ENCODE measurements at regions not wholly inside any gene's neighbourhood (a gene's known extent, or its start where the extent isn't known, plus 50 kb on each side); places are given as distances from the start of the nearest gene placed in this dataset.

DNA sequence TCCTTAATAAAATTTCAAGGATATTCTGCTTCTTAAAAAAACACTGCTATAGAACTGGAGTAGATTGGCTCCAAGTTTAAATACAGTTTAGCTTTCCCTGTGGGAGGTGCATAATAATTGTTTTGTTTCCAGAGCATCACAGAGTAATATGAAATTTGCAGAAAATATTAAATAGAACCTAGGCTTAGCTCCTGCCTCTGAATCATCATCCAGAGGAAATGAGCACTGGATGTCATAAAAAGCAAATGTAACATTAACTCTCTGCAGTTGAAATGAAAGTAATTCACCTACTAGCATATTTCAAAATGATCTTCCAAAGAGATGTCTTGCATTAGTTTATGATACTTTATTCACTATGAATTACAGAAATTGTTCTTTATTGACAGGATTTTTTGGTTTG, 769.8 kb downstream of the C12orf50 start:
- no peaks in the 10 kb centered on the region for H3K27me3 ChIP-seq (ENCODE audit: control insufficient read depth in 1 of 2, insufficient read depth in 2 of 2, low read length in 2 of 2)
- H3K9me3 ChIP-seq (ENCODE audit: control insufficient read depth in 1 of 2, low read length in 2 of 2), result no peaks in the 10 kb centered on the region
- no peaks in the 10 kb centered on the region for H3K4me1 ChIP-seq (ENCODE audit: control insufficient read depth in 1 of 2, insufficient read depth in 2 of 2, low read length in 2 of 2)
- no peaks in the 10 kb centered on the region for H3K36me3 ChIP-seq (ENCODE audit: control insufficient read depth in 1 of 2, insufficient read depth in 2 of 2, low read length in 2 of 2)
- H3K9ac ChIP-seq (ENCODE audit: low read depth in 1 of 2, low read length in 2 of 2), result no peak overlapping the region
- H3K27ac ChIP-seq (ENCODE audit: low read depth, low read length), result no peak overlapping the region
- no peak overlapping the region for H3K4me3 ChIP-seq (ENCODE audit: low read depth in 1 of 2, low read length in 2 of 2)

DNA sequence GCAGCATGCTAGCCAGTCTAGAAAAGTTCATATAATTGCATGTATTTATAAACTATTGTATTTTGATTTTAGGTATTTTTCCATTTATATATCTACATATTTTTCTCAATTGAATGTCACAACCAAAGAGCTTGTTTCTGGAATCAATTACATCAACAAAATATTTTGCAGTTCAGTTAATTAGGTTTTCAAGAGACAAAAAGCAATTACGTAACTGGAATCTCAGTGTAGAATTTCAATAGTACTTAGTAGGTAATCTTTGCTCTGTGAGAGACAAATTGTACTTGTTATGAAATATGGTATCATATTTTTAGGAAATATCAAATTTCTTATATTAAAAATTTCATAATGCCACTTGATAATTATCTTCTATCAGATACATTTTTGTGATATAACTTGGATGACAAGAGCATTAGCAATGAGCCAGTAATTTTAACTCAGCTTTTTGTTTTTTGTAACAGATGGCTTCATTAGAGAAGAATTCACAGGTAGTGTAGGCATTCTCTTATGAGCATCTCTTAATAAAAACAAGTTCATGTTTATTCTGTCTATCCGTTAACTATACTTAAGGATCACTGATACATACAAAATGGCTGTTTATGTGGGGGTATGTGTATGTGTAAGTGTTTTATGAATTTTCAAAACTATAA, 774.7 kb downstream of the C12orf50 start:
- Histone ChIP-seq H3K36me3 (ENCODE audit: control insufficient read depth in 1 of 2, insufficient read depth in 2 of 2, low read length in 2 of 2) (no peaks in the 10 kb centered on the region), H3K9ac (ENCODE audit: low read depth in 1 of 2, low read length in 2 of 2) (no peak overlapping the region)

DNA sequence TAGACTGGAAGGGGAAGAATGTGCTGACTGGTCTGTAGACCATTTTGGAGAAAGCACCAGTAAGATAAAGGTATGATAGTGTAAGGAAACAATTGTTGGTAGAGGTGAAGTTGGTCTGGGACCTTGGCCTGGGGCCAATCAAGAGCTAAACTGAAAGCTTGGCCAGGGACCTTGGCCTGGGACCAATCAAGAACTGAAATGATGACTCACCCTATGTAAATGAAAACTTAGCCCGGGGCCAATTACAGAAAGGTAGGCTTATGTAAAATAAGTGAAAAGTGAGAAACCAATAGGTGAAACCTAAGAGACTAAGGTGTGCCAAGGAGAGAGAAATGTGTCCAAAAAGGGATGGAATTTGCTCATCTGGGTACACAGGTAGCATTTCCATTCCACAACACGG, 776.0 kb downstream of the C12orf50 start:
- Histone ChIP-seq H3K27me3 (ENCODE audit: control insufficient read depth in 1 of 2, insufficient read depth in 2 of 2, low read length in 2 of 2) (no peaks in the 10 kb centered on the region), H3K9ac (ENCODE audit: low read depth in 1 of 2, low read length in 2 of 2) (no peak overlapping the region), H3K4me1 (ENCODE audit: control insufficient read depth in 1 of 2, insufficient read depth in 2 of 2, low read length in 2 of 2) (no peaks in the 10 kb centered on the region), H3K36me3 (ENCODE audit: control insufficient read depth in 1 of 2, insufficient read depth in 2 of 2, low read length in 2 of 2) (no peaks in the 10 kb centered on the region), H3K9me3 (ENCODE audit: control insufficient read depth in 1 of 2, low read length in 2 of 2) (no peaks in the 10 kb centered on the region), H3K4me3 (ENCODE audit: low read depth in 1 of 2, low read length in 2 of 2) (no peak overlapping the region), H3K27ac (ENCODE audit: low read depth, low read length) (no peak overlapping the region)

More for the DNA sequence above, 774.7 kb downstream of the C12orf50 start:
- Histone ChIP-seq H3K27me3 (ENCODE audit: control insufficient read depth in 1 of 2, insufficient read depth in 2 of 2, low read length in 2 of 2) (no peaks in the 10 kb centered on the region), H3K4me1 (ENCODE audit: control insufficient read depth in 1 of 2, insufficient read depth in 2 of 2, low read length in 2 of 2) (no peaks in the 10 kb centered on the region), H3K27ac (ENCODE audit: low read depth, low read length) (no peak overlapping the region), H3K4me3 (ENCODE audit: low read depth in 1 of 2, low read length in 2 of 2) (no peak overlapping the region), H3K9me3 (ENCODE audit: control insufficient read depth in 1 of 2, low read length in 2 of 2) (no peaks in the 10 kb centered on the region)

DNA sequence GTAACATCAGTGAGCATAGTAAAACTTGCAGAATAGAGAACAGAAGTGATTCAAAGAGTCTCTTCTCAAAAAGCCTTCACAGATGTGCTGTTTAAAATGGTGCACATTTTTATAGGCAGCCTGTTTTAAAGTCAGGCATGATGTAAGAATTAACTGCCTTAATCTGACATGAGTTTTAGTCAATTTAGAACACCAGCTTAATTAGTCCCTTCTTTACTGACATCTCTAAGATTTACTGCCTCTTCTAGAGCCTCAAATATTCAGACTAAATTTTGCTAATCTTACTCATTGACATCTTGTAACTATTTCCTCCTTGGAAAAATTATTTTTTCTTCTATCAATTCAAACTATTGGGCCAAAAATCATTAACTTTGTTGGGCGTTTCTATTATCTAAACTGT, 782.5 kb downstream of the C12orf50 start:
- no peaks in the 10 kb centered on the region for H3K9me3 ChIP-seq (ENCODE audit: control insufficient read depth in 1 of 2, low read length in 2 of 2)
- H3K4me3 ChIP-seq (ENCODE audit: low read depth in 1 of 2, low read length in 2 of 2), result no peak overlapping the region
- H3K9ac ChIP-seq (ENCODE audit: low read depth in 1 of 2, low read length in 2 of 2), result no peak overlapping the region
- no peaks in the 10 kb centered on the region for H3K27me3 ChIP-seq (ENCODE audit: control insufficient read depth in 1 of 2, insufficient read depth in 2 of 2, low read length in 2 of 2)
- no peak overlapping the region for H3K27ac ChIP-seq (ENCODE audit: low read depth, low read length)
- H3K36me3 ChIP-seq (ENCODE audit: control insufficient read depth in 1 of 2, insufficient read depth in 2 of 2, low read length in 2 of 2), result no peaks in the 10 kb centered on the region
- H3K4me1 ChIP-seq (ENCODE audit: control insufficient read depth in 1 of 2, insufficient read depth in 2 of 2, low read length in 2 of 2), result no peaks in the 10 kb centered on the region

DNA sequence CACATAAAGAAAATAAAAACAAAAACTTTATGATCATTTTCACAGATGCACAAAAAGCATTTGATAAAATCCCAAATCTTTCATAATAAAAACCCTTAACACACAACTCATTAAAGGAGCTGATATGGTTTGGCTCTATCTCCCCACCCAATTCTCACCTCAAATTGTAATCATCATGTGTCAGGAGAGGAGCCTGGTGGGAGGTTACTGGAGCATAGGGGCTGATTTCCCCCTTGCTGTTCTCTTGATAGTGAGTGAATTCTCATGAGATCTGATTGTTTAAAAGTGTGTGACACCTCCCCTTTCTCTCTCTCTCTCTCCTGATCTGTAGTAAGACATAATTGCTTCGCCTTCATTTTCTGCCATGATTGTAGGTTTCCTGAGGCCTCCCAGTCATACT, 790.7 kb downstream of the C12orf50 start:
- Histone ChIP-seq H3K9me3 (ENCODE audit: control insufficient read depth in 1 of 2, low read length in 2 of 2) (no peaks in the 10 kb centered on the region), H3K27me3 (ENCODE audit: control insufficient read depth in 1 of 2, insufficient read depth in 2 of 2, low read length in 2 of 2) (no peaks in the 10 kb centered on the region), H3K4me1 (ENCODE audit: control insufficient read depth in 1 of 2, insufficient read depth in 2 of 2, low read length in 2 of 2) (no peaks in the 10 kb centered on the region), H3K27ac (ENCODE audit: low read depth, low read length) (no peak overlapping the region), H3K4me3 (ENCODE audit: low read depth in 1 of 2, low read length in 2 of 2) (no peak overlapping the region), H3K9ac (ENCODE audit: low read depth in 1 of 2, low read length in 2 of 2) (no peak overlapping the region), H3K36me3 (ENCODE audit: control insufficient read depth in 1 of 2, insufficient read depth in 2 of 2, low read length in 2 of 2) (no peaks in the 10 kb centered on the region)

DNA sequence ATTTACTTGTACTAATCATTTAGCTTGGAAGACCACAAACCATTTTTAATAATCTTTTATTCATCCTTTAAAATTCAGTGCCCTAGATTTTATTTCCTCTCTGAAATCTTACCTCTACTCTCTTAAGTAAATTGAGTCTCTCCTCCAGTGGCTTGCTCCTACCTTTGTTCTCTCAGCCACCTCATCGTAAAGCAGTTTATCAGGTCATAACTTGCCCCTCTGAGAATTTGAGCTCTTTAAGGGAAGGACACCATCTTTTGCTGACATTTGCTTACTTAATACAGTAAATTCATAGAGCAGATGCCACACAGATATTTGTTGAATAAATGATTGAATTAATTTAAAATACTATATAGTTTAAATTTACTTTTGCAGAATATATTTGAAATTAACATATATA, 794.3 kb downstream of the C12orf50 start:
- no peak overlapping the region for H3K27ac ChIP-seq (ENCODE audit: low read depth, low read length)
- no peak overlapping the region for H3K4me3 ChIP-seq (ENCODE audit: low read depth in 1 of 2, low read length in 2 of 2)
- H3K27me3 ChIP-seq (ENCODE audit: control insufficient read depth in 1 of 2, insufficient read depth in 2 of 2, low read length in 2 of 2), result no peaks in the 10 kb centered on the region
- no peak overlapping the region for H3K9ac ChIP-seq (ENCODE audit: low read depth in 1 of 2, low read length in 2 of 2)
- H3K9me3 ChIP-seq (ENCODE audit: control insufficient read depth in 1 of 2, low read length in 2 of 2), result no peaks in the 10 kb centered on the region
- H3K36me3 ChIP-seq (ENCODE audit: control insufficient read depth in 1 of 2, insufficient read depth in 2 of 2, low read length in 2 of 2), result no peaks in the 10 kb centered on the region
- no peaks in the 10 kb centered on the region for H3K4me1 ChIP-seq (ENCODE audit: control insufficient read depth in 1 of 2, insufficient read depth in 2 of 2, low read length in 2 of 2)

DNA sequence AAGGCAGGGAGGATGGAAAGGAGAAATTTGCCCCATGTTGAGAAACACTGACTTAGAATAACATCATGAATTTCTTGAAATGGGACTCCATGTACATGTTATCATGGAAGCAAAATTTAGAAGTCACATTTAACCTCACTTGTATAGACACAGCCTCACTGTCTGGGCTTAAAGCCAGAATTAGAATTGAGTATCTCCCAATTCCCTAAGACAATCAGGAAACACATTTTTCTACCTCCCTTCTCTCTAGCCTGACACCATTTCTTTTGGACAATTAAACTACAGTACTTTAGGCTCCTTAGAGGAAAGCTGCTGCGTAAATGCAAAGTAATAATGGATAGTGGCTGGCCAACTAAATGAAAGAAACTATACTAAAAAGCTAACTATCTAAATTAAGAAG, 795.5 kb downstream of the C12orf50 start:
- H3K9me3 ChIP-seq (ENCODE audit: control insufficient read depth in 1 of 2, low read length in 2 of 2), result no peaks in the 10 kb centered on the region
- no peaks in the 10 kb centered on the region for H3K27me3 ChIP-seq (ENCODE audit: control insufficient read depth in 1 of 2, insufficient read depth in 2 of 2, low read length in 2 of 2)
- H3K9ac ChIP-seq (ENCODE audit: low read depth in 1 of 2, low read length in 2 of 2), result no peak overlapping the region
- no peak overlapping the region for H3K4me3 ChIP-seq (ENCODE audit: low read depth in 1 of 2, low read length in 2 of 2)
- no peaks in the 10 kb centered on the region for H3K36me3 ChIP-seq (ENCODE audit: control insufficient read depth in 1 of 2, insufficient read depth in 2 of 2, low read length in 2 of 2)
- H3K27ac ChIP-seq (ENCODE audit: low read depth, low read length), result no peak overlapping the region
- no peaks in the 10 kb centered on the region for H3K4me1 ChIP-seq (ENCODE audit: control insufficient read depth in 1 of 2, insufficient read depth in 2 of 2, low read length in 2 of 2)

DNA sequence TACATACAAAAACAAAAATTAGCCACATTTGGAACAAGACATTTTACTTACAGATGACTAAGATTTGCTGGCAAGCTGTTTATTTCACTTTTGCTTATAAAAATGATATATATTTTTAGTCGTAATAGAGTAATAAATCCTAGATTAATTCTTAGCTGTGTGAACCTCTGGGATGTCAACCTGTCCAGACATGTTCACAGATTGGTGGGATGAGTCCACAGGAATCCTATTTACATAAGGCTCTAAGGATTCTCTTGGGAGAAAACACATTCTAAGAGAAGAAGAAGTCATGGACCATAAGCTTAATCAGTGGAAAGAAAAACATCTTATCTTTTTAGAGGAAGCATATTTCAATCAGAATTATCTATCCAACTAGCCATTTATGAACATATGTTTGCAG, 797.4 kb downstream of the C12orf50 start:
- no peaks in the 10 kb centered on the region for H3K27me3 ChIP-seq (ENCODE audit: control insufficient read depth in 1 of 2, insufficient read depth in 2 of 2, low read length in 2 of 2)
- no peak overlapping the region for H3K4me3 ChIP-seq (ENCODE audit: low read depth in 1 of 2, low read length in 2 of 2)
- H3K4me1 ChIP-seq (ENCODE audit: control insufficient read depth in 1 of 2, insufficient read depth in 2 of 2, low read length in 2 of 2), result no peaks in the 10 kb centered on the region
- no peaks in the 10 kb centered on the region for H3K36me3 ChIP-seq (ENCODE audit: control insufficient read depth in 1 of 2, insufficient read depth in 2 of 2, low read length in 2 of 2)
- no peak overlapping the region for H3K9ac ChIP-seq (ENCODE audit: low read depth in 1 of 2, low read length in 2 of 2)
- H3K9me3 ChIP-seq (ENCODE audit: control insufficient read depth in 1 of 2, low read length in 2 of 2), result no peaks in the 10 kb centered on the region
- no peak overlapping the region for H3K27ac ChIP-seq (ENCODE audit: low read depth, low read length)

DNA sequence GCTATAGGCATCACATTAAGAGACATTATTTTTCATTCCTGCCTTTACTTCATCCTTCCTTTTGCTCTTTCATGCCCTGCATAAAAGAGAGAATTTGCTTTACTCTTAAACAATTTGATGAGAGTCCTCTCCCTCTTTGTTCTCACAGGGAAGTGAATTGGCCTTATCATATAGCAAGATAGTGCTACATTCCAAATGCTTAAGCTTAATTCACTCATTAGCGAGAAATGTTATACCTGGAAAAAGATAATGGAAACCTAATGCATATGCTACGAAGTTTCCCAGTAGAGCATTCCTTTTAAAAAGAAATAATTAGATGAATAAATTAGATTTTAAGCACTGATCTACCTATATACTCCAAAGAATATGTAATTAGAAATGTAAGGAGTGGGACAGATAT, 798.8 kb downstream of the C12orf50 start:
- H3K9me3 ChIP-seq (ENCODE audit: control insufficient read depth in 1 of 2, low read length in 2 of 2), result no peaks in the 10 kb centered on the region
- no peak overlapping the region for H3K27ac ChIP-seq (ENCODE audit: low read depth, low read length)
- no peaks in the 10 kb centered on the region for H3K4me1 ChIP-seq (ENCODE audit: control insufficient read depth in 1 of 2, insufficient read depth in 2 of 2, low read length in 2 of 2)
- no peak overlapping the region for H3K9ac ChIP-seq (ENCODE audit: low read depth in 1 of 2, low read length in 2 of 2)
- no peaks in the 10 kb centered on the region for H3K27me3 ChIP-seq (ENCODE audit: control insufficient read depth in 1 of 2, insufficient read depth in 2 of 2, low read length in 2 of 2)
- no peak overlapping the region for H3K4me3 ChIP-seq (ENCODE audit: low read depth in 1 of 2, low read length in 2 of 2)
- no peaks in the 10 kb centered on the region for H3K36me3 ChIP-seq (ENCODE audit: control insufficient read depth in 1 of 2, insufficient read depth in 2 of 2, low read length in 2 of 2)

DNA sequence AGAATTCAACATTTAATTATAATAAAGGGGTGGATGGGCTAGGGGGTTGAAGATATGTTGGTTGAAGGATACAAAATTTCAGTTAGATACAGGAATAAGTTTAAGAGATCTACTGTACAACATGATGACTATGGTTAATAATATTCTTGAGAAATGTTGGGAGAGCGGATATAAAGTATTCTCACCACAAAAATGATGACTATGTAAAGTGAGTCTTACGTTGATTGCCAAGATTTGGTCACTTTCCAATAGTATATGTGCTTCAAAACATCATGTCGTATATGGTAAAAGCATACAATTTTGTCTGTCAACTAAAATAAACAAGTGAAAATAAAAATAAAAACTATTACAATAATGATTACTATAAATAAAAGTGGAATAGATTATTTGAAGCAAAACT, 802.0 kb downstream of the C12orf50 start:
- Histone ChIP-seq H3K27ac (ENCODE audit: low read depth, low read length) (no peak overlapping the region), H3K27me3 (ENCODE audit: control insufficient read depth in 1 of 2, insufficient read depth in 2 of 2, low read length in 2 of 2) (no peaks in the 10 kb centered on the region), H3K4me1 (ENCODE audit: control insufficient read depth in 1 of 2, insufficient read depth in 2 of 2, low read length in 2 of 2) (no peaks in the 10 kb centered on the region), H3K9me3 (ENCODE audit: control insufficient read depth in 1 of 2, low read length in 2 of 2) (no peaks in the 10 kb centered on the region), H3K9ac (ENCODE audit: low read depth in 1 of 2, low read length in 2 of 2) (no peak overlapping the region), H3K4me3 (ENCODE audit: low read depth in 1 of 2, low read length in 2 of 2) (no peak overlapping the region), H3K36me3 (ENCODE audit: control insufficient read depth in 1 of 2, insufficient read depth in 2 of 2, low read length in 2 of 2) (no peaks in the 10 kb centered on the region)

DNA sequence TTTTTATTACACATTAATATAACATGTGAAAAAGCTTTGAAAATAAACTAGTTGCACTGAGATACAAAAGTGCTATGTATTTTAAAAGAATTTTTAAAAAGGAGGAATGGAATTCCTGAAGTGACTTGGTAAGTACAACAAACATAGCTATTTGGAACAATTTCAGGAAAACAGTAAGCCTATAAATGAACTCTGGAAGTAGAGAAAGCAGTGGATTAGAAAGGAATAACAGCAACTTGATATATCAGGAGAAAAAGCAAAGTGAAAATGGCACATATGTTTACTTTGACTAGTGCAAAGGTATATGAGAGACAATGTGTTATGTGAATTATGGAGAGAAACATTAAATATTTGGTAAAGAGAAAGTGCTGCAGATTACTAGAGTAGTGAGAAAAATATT, 811.7 kb downstream of the C12orf50 start:
- Histone ChIP-seq H3K9me3 (ENCODE audit: control insufficient read depth in 1 of 2, low read length in 2 of 2) (no peaks in the 10 kb centered on the region), H3K4me1 (ENCODE audit: control insufficient read depth in 1 of 2, insufficient read depth in 2 of 2, low read length in 2 of 2) (no peaks in the 10 kb centered on the region), H3K27ac (ENCODE audit: low read depth, low read length) (no peak overlapping the region), H3K4me3 (ENCODE audit: low read depth in 1 of 2, low read length in 2 of 2) (no peak overlapping the region), H3K27me3 (ENCODE audit: control insufficient read depth in 1 of 2, insufficient read depth in 2 of 2, low read length in 2 of 2) (no peaks in the 10 kb centered on the region), H3K9ac (ENCODE audit: low read depth in 1 of 2, low read length in 2 of 2) (no peak overlapping the region), H3K36me3 (ENCODE audit: control insufficient read depth in 1 of 2, insufficient read depth in 2 of 2, low read length in 2 of 2) (no peaks in the 10 kb centered on the region)
